MM.1S (cell line): ENCODE measurements at regions not wholly inside any gene's neighbourhood (a gene's known extent, or its start where the extent isn't known, plus 50 kb on each side); places are given as distances from the start of the nearest gene placed in this dataset.

Experiments used
- DNase-seq: peaks from one replicate; pipeline ENCODE4 v3.0.0-alpha.2; 2015
- H2AFZ ChIP-seq: fragments of 300-600 bp; sonication (generic); 2 replicates; pipeline ENCODE4 v1.6.0; 2016; ENCODE audit warnings: antibody characterized with exemption, low read length
- H3F3A ChIP-seq: fragments of 300-600 bp; sonication (generic); 2 replicates; pipeline ENCODE4 v1.6.1; 2016; ENCODE audit warnings: mild to moderate bottlenecking, antibody characterized with exemption, low read length, moderate library complexity, mixed read lengths; ENCODE audit not compliant: insufficient read depth
- H3K27ac ChIP-seq: fragments of 300-600 bp; sonication (generic); 2 replicates; pipeline ENCODE4 v1.5.1; 2016; ENCODE audit warnings: mild to moderate bottlenecking, low read length
- H3K27me3 ChIP-seq: fragments of 300-600 bp; sonication (generic); replicated peaks from 2 replicates; pipeline ENCODE4 v1.6.0; 2016; ENCODE audit warnings: low read length; ENCODE audit not compliant: insufficient read depth
- H3K36me3 ChIP-seq: fragments of 300-600 bp; sonication (generic); replicated peaks from 2 replicates; pipeline ENCODE4 v1.6.1; 2016; ENCODE audit warnings: mild to moderate bottlenecking, low read length, mixed read lengths; ENCODE audit not compliant: insufficient read depth
- H3K4me1 ChIP-seq: fragments of 300-600 bp; sonication (generic); 2 replicates; pipeline ENCODE4 v1.6.1; 2016; ENCODE audit warnings: low read length, mixed read lengths
- H3K4me2 ChIP-seq: fragments of 300-600 bp; sonication (generic); 2 replicates; pipeline ENCODE4 v1.6.0; 2016; ENCODE audit warnings: low read depth, low read length
- H3K4me3 ChIP-seq: fragments of 300-600 bp; sonication (generic); 2 replicates; pipeline ENCODE4 v1.5.1; 2016; ENCODE audit warnings: low read length, mixed read lengths
- H3K79me2 ChIP-seq: fragments of 300-600 bp; sonication (generic); 2 replicates; pipeline ENCODE4 v1.6.1; 2016; ENCODE audit warnings: mixed run types, low read length, mixed read lengths
- H3K9ac ChIP-seq: fragments of 300-600 bp; sonication (generic); 2 replicates; pipeline ENCODE4 v1.6.1; 2016; ENCODE audit warnings: low read length, mixed read lengths
- H3K9me2 ChIP-seq: fragments of 300-600 bp; sonication (generic); replicated peaks from 2 replicates; pipeline ENCODE4 v1.6.1; 2016; ENCODE audit warnings: mild to moderate bottlenecking, low read length, mixed read lengths; ENCODE audit not compliant: insufficient read depth
- H3K9me3 ChIP-seq: fragments of 300-600 bp; sonication (generic); replicated peaks from 2 replicates; pipeline ENCODE4 v1.6.1; 2016; ENCODE audit warnings: mild to moderate bottlenecking, low read length, mixed read lengths; ENCODE audit not compliant: insufficient read depth
- H4K20me1 ChIP-seq: fragments of 300-600 bp; sonication (generic); 2 replicates; pipeline ENCODE4 v1.6.1; 2016; ENCODE audit warnings: mild to moderate bottlenecking, low read length, moderate library complexity, mixed read lengths; ENCODE audit not compliant: insufficient read depth
- CTCF ChIP-seq: fragments of 300-600 bp; sonication (generic); IDR thresholded peaks from 2 replicates; pipeline ENCODE4 v1.5.1; 2016; ENCODE audit warnings: antibody characterized with exemption, low read length, mixed read lengths
- EZH2 ChIP-seq: fragments of 300-600 bp; sonication (generic); optimal IDR thresholded peaks from 2 replicates; pipeline ENCODE3; 2017; ENCODE audit warnings: low read depth, mild to moderate bottlenecking, antibody characterized with exemption, low read length, mixed read lengths
- EZH2phosphoT487 ChIP-seq: fragments of 300-600 bp; sonication (generic); IDR thresholded peaks from 2 replicates; pipeline ENCODE4 v1.6.1; 2018; ENCODE audit warnings: antibody characterized with exemption, low read length

GRCh38 chr7:138243836-138244235 lies 167.6 kb downstream of the AKR1D1 start:
- no peaks in the 10 kb centered on the region for H3K79me2 ChIP-seq
- H2AFZ ChIP-seq = no peak overlapping the region
- peaks cover 7% of the 10 kb centered on the region; the same call in 1 of the 2 replicates for H3K4me1 ChIP-seq
- H3K9me3 ChIP-seq = no peaks in the 10 kb centered on the region
- no peaks in the 10 kb centered on the region for H4K20me1 ChIP-seq
- H3K9ac ChIP-seq = no peak overlapping the region
- H3F3A ChIP-seq = no peaks in the 10 kb centered on the region
- no peaks in the 10 kb centered on the region for H3K36me3 ChIP-seq
- H3K9me2 ChIP-seq = no peaks in the 10 kb centered on the region
- no peak overlapping the region for H3K4me3 ChIP-seq
- H3K4me2 ChIP-seq = no peak overlapping the region
- no peak overlapping the region for H3K27ac ChIP-seq
- no peak for DNase-seq
- TF ChIP-seq EZH2phosphoT487 = no peak
- no peak for TF ChIP-seq EZH2
- TF ChIP-seq CTCF = no peak
- no peaks in the 10 kb centered on the region for H3K27me3 ChIP-seq

GRCh38 chr7:138244606-138245005 lies 168.3 kb downstream of the AKR1D1 start:
- no peak overlapping the region for H3K27ac ChIP-seq
- H3K4me3 ChIP-seq = no peak overlapping the region
- H3F3A ChIP-seq = no peaks in the 10 kb centered on the region
- no peaks in the 10 kb centered on the region for H3K27me3 ChIP-seq
- H3K9ac ChIP-seq = no peak overlapping the region
- H3K9me2 ChIP-seq = no peaks in the 10 kb centered on the region
- H3K4me1 ChIP-seq = no peaks in the 10 kb centered on the region
- no peak for TF ChIP-seq EZH2
- TF ChIP-seq EZH2phosphoT487 = no peak
- TF ChIP-seq CTCF = no peak
- H3K9me3 ChIP-seq = no peaks in the 10 kb centered on the region
- no peak for DNase-seq
- H4K20me1 ChIP-seq = no peaks in the 10 kb centered on the region
- no peaks in the 10 kb centered on the region for H3K79me2 ChIP-seq
- no peaks in the 10 kb centered on the region for H3K36me3 ChIP-seq
- no peak overlapping the region for H3K4me2 ChIP-seq
- H2AFZ ChIP-seq = no peak overlapping the region

GRCh38 chr7:138245216-138245615 lies 169.0 kb downstream of the AKR1D1 start:
- TF ChIP-seq EZH2phosphoT487 = no peak
- H3K79me2 ChIP-seq = no peaks in the 10 kb centered on the region
- H3K9me3 ChIP-seq = no peaks in the 10 kb centered on the region
- H3K36me3 ChIP-seq = no peaks in the 10 kb centered on the region
- H3K27me3 ChIP-seq = no peaks in the 10 kb centered on the region
- H3K9ac ChIP-seq = no peak overlapping the region
- H2AFZ ChIP-seq = no peak overlapping the region
- H3K9me2 ChIP-seq = no peaks in the 10 kb centered on the region
- no peak overlapping the region for H3K4me3 ChIP-seq
- no peak overlapping the region for H3K4me2 ChIP-seq
- DNase-seq = no peak
- no peaks in the 10 kb centered on the region for H3K4me1 ChIP-seq
- no peak overlapping the region for H3K27ac ChIP-seq
- H3F3A ChIP-seq = no peaks in the 10 kb centered on the region
- no peaks in the 10 kb centered on the region for H4K20me1 ChIP-seq

- Histone ChIP-seq H3K36me3 (no peaks in the 10 kb centered on the region), H3K27ac (no peak overlapping the region), H3K27me3 (no peaks in the 10 kb centered on the region), H3F3A (no peaks in the 10 kb centered on the region), H3K9me2 (no peaks in the 10 kb centered on the region), H3K4me1 (no peaks in the 10 kb centered on the region), H3K9me3 (no peaks in the 10 kb centered on the region), H3K4me3 (no peak overlapping the region), H3K79me2 (no peaks in the 10 kb centered on the region), H3K9ac (no peak overlapping the region), H3K4me2 (no peak overlapping the region), H4K20me1 (no peaks in the 10 kb centered on the region), H2AFZ (no peak overlapping the region)
- no peak for DNase-seq
- TF ChIP-seq EZH2phosphoT487 (no peak), CTCF (no peak), EZH2 (no peak)
These were observed 169.4 kb downstream of the AKR1D1 start for GRCh38 chr7:138245682-138246081.
